GM19397 (cell line): ENCODE measurements at regions not wholly inside any gene's neighbourhood (a gene's known extent, or its start where the extent isn't known, plus 50 kb on each side); places are given as distances from the start of the nearest gene placed in this dataset.
"Not testable (repeated sequence)": the region's sequence is repeated elsewhere in the genome, so short reads cannot be mapped to it uniquely, and the experiment has no call there.

Source experiments
- ATAC-seq: cut with Tn5 transposase; IDR thresholded peaks from one replicate; pipeline ENCODE4 v1.9.1; 2021; ENCODE audit warnings: mild to moderate bottlenecking, moderate library complexity; ENCODE audit not compliant: unreplicated experiment

GRCh38 chr5:120083851-120084542 is 380.1 kb upstream of the PRR16 start:
- no peak for ATAC-seq

DNA sequence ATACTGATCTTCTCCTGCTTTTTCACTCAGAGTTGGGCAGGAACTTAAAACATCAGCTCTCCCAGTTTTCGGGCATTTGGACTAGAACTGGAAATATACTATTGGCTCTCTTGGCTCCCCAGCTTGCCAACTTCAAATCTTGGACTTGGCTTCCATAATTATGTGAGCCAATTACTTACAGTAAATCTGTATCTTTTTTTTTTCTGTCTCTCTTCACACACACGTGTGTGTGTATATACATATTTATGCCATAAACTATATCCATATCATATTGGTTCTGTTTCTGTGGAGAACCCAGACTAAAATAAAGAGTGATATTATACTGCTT is 379.6 kb upstream of the PRR16 start:
- ATAC-seq, result no peak

- no peak for ATAC-seq
Measured at GRCh38 chr5:120086081-120086480, 378.0 kb upstream of the PRR16 start.

GRCh38 chr5:120088412-120088811 is 375.7 kb upstream of the PRR16 start:
- no peak for ATAC-seq

DNA sequence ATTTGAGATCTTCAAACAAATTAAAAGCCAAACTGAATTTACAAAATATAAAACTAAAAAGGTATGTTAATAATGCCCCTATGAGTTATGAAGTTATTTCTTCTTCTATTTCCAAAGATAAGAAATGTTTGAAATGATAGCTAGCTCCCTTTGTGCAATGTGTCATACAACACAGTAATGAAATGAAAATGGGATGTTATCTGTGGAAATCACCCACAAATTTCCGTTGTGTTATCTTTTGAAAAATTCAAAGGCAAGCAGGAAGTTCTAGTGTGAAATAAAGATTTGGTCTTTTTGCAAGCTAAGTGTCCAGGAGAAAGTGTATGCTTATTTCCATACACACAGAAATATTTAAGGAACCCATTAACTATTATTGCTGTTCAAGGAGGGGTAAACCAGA is 375.3 kb upstream of the PRR16 start:
- ATAC-seq, result no peak

DNA sequence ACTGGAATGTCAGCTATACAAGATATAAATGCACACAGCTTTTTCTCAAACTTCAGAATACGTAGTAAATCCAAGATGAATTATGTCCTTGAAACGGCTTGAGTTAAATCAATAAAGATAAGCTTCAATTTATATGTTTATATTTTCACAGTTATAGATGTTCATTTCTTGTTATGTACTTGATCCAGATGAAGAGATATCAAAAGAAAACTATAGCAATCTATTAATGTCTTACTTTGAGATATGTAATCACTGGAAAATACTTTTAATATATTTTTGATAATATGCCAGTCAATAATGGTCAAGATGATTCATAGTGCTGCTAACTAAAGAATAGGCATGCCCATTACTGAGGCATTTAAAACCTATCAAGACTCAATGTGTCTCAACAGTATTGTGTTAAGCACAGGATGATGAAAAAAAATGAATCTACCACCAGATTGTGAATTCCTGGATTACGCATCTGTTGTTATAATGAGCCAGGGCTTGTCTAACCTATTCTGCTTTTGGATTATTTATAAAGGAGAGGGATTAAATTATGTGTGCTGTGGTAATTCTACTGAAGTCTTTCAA is 372.6 kb upstream of the PRR16 start:
- no peak for ATAC-seq

DNA sequence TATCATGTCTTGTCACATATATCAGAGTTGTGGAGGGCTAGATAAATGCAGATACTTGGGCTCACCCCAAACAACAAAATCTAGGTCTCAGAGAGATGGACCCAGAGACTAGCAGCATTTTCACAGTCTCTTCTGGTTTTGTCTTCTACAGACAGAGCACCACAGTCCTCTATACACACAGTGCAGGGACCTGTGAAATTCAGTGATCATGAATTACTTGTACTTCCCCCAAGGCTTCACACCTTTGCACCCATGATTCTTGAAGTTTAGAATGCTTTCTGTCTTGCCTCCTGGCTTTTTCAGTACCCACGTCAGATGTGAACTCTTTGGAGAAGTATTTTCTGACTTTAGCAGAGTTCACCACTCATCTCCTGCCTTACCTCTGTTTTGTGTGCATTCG is 371.5 kb upstream of the PRR16 start:
- ATAC-seq, result no peak

DNA sequence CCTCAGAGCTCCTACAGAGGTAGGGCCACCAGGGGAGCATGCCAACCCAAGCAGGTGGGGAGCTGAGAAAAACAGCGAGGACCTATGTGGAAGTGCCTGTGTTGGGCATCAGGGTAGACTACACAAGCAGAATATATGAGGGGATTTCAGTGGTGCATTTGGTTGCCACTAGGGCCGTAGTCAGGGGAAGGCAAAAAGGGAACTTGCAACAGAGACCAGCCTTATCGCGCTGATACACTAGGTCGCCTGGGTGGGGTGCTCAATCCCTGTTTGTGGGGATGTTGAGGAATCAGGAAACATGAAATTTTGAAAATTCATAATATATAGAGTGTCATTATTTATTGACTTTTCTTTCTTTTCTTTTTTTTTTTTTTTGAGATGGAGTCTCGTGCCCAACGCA is 370.9 kb upstream of the PRR16 start:
- no peak for ATAC-seq

GRCh38 chr5:120096413-120096812 is 367.7 kb upstream of the PRR16 start:
- no peak for ATAC-seq

DNA sequence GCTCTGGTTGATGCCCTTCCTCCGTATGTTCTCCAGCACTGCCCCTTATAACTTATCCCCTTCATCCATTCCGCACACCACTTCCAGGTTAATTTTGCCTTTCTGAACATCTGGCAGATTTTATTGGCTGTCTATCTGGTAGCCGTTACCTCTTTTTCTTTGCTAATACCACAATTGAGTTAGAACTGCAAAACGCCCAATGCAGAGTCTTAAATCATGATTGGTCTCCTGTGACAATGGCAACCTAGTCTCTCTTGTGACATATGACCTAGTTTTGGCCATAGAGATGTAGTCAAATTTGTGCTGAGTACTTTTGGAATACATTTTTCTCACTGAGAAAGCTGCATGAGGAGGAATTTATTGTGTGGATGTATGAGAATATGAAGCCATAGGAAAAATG is 365.7 kb upstream of the PRR16 start:
- ATAC-seq, result no peak

DNA sequence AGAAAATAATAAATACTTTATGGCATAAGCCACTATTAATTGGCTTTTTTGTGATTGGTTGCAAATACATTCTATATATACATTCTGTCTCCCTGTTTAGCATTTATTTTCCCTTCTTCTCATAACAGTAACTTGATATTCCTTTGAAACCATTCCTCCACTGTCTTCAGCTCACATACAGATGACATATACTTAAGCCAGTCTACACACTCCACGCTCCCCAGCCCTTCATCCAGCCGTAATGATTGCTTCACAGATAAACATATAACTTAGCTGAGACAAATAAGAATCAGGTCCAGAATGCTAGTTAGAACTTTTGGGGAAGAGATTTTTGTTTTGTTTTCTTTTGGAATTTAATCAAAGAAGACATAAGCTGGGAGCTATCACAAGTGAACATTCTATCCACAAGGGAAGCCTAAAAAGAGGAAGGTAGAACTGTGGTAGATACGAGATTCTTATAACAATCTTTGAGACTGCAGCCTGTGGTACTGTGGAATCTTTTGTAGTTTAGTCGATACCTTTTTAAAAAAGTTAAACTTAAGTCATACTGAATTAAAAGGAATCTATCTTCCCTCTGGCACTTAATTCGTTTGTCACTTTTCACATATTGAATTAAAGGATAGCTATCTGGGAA is 365.1 kb upstream of the PRR16 start:
- no peak for ATAC-seq

GRCh38 chr5:120101771-120102170 is 362.3 kb upstream of the PRR16 start:
- no peak for ATAC-seq

GRCh38 chr5:120103495-120103894 is 360.6 kb upstream of the PRR16 start:
- no peak for ATAC-seq

GRCh38 chr5:120106912-120107525 is 357.1 kb upstream of the PRR16 start:
- no peak for ATAC-seq

- no peak for ATAC-seq
Measured at GRCh38 chr5:120108586-120109248, 355.4 kb upstream of the PRR16 start.

- no peak for ATAC-seq
Measured at GRCh38 chr5:120122703-120123102, 341.4 kb upstream of the PRR16 start.

DNA sequence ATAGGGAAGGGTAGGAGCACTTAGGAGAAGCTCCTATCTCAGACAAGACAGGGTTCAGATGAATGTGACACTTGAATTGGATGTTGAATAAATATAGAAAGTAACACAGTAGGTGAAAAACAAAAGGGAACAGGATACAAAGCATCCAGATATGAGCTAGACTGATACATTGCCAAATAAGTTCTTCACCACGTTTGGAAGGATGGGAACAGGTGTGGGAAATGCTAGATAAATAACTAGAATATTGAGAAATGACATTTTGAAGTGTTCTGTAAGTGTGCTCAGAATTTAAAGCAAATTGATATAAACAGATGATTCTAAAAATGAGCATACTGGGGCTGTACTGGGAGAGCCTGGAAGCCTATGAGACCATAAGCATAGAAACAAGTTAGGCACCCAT is 340.1 kb upstream of the PRR16 start:
- ATAC-seq, result no peak

- no peak for ATAC-seq
Measured at GRCh38 chr5:120124961-120125360, 339.1 kb upstream of the PRR16 start.

DNA sequence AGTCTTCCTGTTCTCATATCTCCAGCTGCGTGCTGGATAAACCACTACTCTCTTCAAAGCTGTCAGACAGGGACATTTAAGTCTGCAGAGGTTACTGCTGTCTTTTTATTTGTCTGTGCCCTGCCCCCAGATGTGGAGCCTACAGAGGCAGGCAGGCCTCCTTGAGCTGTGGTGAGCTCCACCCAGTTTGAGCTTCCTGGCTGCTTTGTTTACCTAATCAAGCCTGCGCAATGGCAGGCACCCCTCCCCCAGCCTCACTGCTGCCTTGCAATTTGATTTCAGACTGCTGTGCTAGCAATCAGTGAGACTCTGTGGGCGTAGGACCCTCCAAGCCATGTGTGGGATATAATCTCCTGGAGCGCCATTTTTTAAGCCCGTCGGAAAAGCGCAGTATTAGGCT is 331.8 kb upstream of the PRR16 start:
- not testable (repeated sequence) for ATAC-seq

DNA sequence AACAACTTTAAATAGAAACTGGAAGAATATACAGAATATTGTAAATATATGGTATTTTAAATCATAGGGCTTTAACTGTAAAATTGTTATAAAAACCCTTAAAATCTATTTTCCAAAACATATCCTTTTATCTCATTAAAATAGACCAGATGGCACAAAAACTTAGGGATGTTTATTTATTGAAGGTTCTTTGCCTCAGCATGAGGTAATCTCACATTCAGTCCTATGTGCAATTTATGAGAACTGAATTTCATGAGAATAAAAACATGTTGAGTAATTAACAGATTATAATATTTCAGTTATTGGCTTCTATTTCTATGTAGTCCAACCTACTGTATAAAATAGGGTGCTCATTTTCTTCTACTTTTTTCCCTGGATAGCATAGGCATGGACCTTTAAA is 329.2 kb upstream of the PRR16 start:
- ATAC-seq, result no peak

DNA sequence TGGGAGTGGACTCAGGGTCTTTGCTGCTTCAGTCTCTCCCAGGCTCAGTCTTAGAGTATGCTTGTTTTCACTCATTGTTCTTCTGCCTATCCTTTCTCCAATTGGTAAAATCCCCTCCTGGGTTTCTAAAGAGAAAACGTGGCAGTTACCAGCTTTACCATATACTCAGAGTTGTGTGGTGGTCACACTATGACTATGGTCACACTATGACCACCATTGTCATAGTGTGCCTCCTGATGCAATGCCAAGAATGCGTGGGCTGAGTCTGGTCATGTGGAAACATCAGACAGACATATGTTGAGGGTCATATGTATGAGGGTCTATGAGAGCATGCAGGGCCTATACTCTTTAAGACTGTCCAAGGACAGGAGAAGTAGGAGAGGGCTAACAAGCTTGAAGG is 326.5 kb upstream of the PRR16 start:
- ATAC-seq, result no peak

GRCh38 chr5:120139039-120139438 is 325.1 kb upstream of the PRR16 start:
- no peak for ATAC-seq
